HEK293 (cell line): ENCODE measurements at regions not wholly inside any gene's neighbourhood (a gene's known extent, or its start where the extent isn't known, plus 50 kb on each side); places are given as distances from the start of the nearest gene placed in this dataset.

Source experiments
- CTCF ChIA-PET: fragments of 350-600 bp; formaldehyde crosslinking; extraction: SDS; loops from one replicate; lab custom pipeline; 2021; ENCODE audit warnings: antibody characterized with exemption; lab: Yijun Ruan, JAX
- POLR2A ChIA-PET: fragments of 300-600 bp; formaldehyde crosslinking; extraction: SDS; loops from one replicate; lab custom pipeline; 2020; ENCODE audit warnings: antibody characterized with exemption, inconsistent platforms; lab: Yijun Ruan, JAX
- H3K27ac ChIP-seq: fragments of 200-500 bp; sonication (Bioruptor generic); 2 replicates; pipeline ENCODE4 v1.5.1; 2014; ENCODE audit warnings: low read depth, low read length, control low read depth, inconsistent platforms; ENCODE audit errors: extremely low read depth
- H3K36me3 ChIP-seq, 2 experiments: fragments of 200-500 bp in 1 of 2; sonication (Bioruptor generic) in 1 of 2; 1 replicate in 1 of 2; 2 replicates in 1 of 2; pipeline ENCODE4 v1.5.1; 2014 to 2017; ENCODE audit warnings: inconsistent platforms in 2 of 2, low read length in 2 of 2; ENCODE audit not compliant: control insufficient read depth in 2 of 2, insufficient read depth in 1 of 2
- H3K4me1 ChIP-seq: fragments of 200-500 bp; sonication (Bioruptor generic); 2 replicates; pipeline ENCODE4 v1.5.1; 2014; ENCODE audit warnings: mild to moderate bottlenecking, low read length, inconsistent platforms; ENCODE audit not compliant: control insufficient read depth, insufficient read depth
- H3K4me3 ChIP-seq: 2 replicates; pipeline ENCODE4 v1.5.1; 2011; ENCODE audit warnings: low read depth, mild to moderate bottlenecking, control low read depth, low read length, moderate library complexity
- H3K9me3 ChIP-seq: fragments of 200-500 bp; sonication (Bioruptor generic); 2 replicates; pipeline ENCODE4 v1.5.1; 2014; ENCODE audit warnings: low read depth, low read length, inconsistent platforms; ENCODE audit not compliant: control insufficient read depth, insufficient read depth
- BCL11B ChIP-seq: fragments of 450-650 bp; formaldehyde crosslinking; IDR thresholded peaks from 2 replicates; pipeline ENCODE4 v1.5.1; 2016; ENCODE audit warnings: low read depth, missing biosample characterization, missing genetic modification characterization
- ELK4 ChIP-seq: IDR thresholded peaks from 2 replicates; pipeline ENCODE4 v1.6.1; 2011; ENCODE audit warnings: mild to moderate bottlenecking, low read depth, low read length, borderline replicate concordance
- KLF1 ChIP-seq: fragments of 450-650 bp; formaldehyde crosslinking; IDR thresholded peaks from 2 replicates; pipeline ENCODE4 v1.5.1; 2016; ENCODE audit warnings: missing biosample characterization, missing genetic modification characterization
- OSR2 ChIP-seq: fragments of 450-650 bp; formaldehyde crosslinking; IDR thresholded peaks from 2 replicates; pipeline ENCODE4 v1.5.1; 2016; ENCODE audit warnings: missing biosample characterization, missing genetic modification characterization
- OVOL3 ChIP-seq: fragments of 450-650 bp; formaldehyde crosslinking; IDR thresholded peaks from 2 replicates; pipeline ENCODE4 v1.5.1; 2016; ENCODE audit warnings: missing biosample characterization, missing genetic modification characterization
- PBX3 ChIP-seq: sonication (generic); formaldehyde crosslinking; IDR thresholded peaks from 2 replicates; pipeline ENCODE4 v1.8.1; 2022; ENCODE audit warnings: mild to moderate bottlenecking, moderate library complexity, missing genetic modification reagents
- SCRT2 ChIP-seq: fragments of 450-650 bp; formaldehyde crosslinking; IDR thresholded peaks from 2 replicates; pipeline ENCODE4 v1.5.1; 2016; ENCODE audit warnings: missing biosample characterization, missing genetic modification characterization
- SP7 ChIP-seq: fragments of 450-650 bp; formaldehyde crosslinking; IDR thresholded peaks from 2 replicates; pipeline ENCODE4 v1.5.1; 2016; ENCODE audit warnings: missing biosample characterization, missing genetic modification characterization
- YY1 ChIP-seq: fragments of 450-650 bp; formaldehyde crosslinking; IDR thresholded peaks from 2 replicates; pipeline ENCODE4 v1.5.1; 2018; ENCODE audit warnings: missing biosample characterization, missing genetic modification characterization
- YY2 ChIP-seq: fragments of 450-650 bp; formaldehyde crosslinking; IDR thresholded peaks from 2 replicates; pipeline ENCODE4 v1.5.1; 2016; ENCODE audit warnings: missing biosample characterization, missing genetic modification characterization
- ZBTB1 ChIP-seq: fragments of 450-650 bp; formaldehyde crosslinking; IDR thresholded peaks from 2 replicates; pipeline ENCODE4 v1.5.1; 2016; ENCODE audit warnings: missing biosample characterization, missing genetic modification characterization
- ZNF114 ChIP-seq: fragments of 450-650 bp; formaldehyde crosslinking; IDR thresholded peaks from 2 replicates; pipeline ENCODE4 v1.5.0; 2017; ENCODE audit warnings: missing biosample characterization, missing genetic modification characterization
- ZNF133 ChIP-seq: fragments of 450-650 bp; formaldehyde crosslinking; IDR thresholded peaks from 2 replicates; pipeline ENCODE4 v1.5.1; 2016; ENCODE audit warnings: missing biosample characterization, missing genetic modification characterization
- ZNF391 ChIP-seq: fragments of 450-650 bp; formaldehyde crosslinking; IDR thresholded peaks from 2 replicates; pipeline ENCODE4 v1.5.1; 2016; ENCODE audit warnings: low read depth, missing biosample characterization, missing genetic modification characterization, borderline replicate concordance
- ZNF423 ChIP-seq: fragments of 450-650 bp; formaldehyde crosslinking; IDR thresholded peaks from 2 replicates; pipeline ENCODE4 v1.5.1; 2016; ENCODE audit warnings: missing biosample characterization, missing genetic modification characterization
- ZNF501 ChIP-seq: fragments of 450-650 bp; formaldehyde crosslinking; IDR thresholded peaks from 2 replicates; pipeline ENCODE4 v1.5.1; 2016; ENCODE audit warnings: missing biosample characterization, missing genetic modification characterization
- ZNF549 ChIP-seq: fragments of 450-650 bp; IDR thresholded peaks from 2 replicates; pipeline ENCODE4 v1.5.1; 2018; ENCODE audit warnings: missing biosample characterization, missing genetic modification characterization, mild to moderate bottlenecking, inconsistent platforms, moderate library complexity
- ZNF571 ChIP-seq: fragments of 450-650 bp; formaldehyde crosslinking; IDR thresholded peaks from 2 replicates; pipeline ENCODE4 v1.5.0; 2017; ENCODE audit warnings: missing biosample characterization, missing genetic modification characterization
- ZNF580 ChIP-seq: fragments of 450-650 bp; formaldehyde crosslinking; IDR thresholded peaks from 2 replicates; pipeline ENCODE4 v1.5.1; 2016; ENCODE audit warnings: missing biosample characterization, missing genetic modification characterization
- ZNF621 ChIP-seq: fragments of 450-650 bp; formaldehyde crosslinking; IDR thresholded peaks from 2 replicates; pipeline ENCODE4 v1.5.1; 2017; ENCODE audit warnings: missing biosample characterization, missing genetic modification characterization
- ZNF76 ChIP-seq: fragments of 450-650 bp; formaldehyde crosslinking; IDR thresholded peaks from 2 replicates; pipeline ENCODE4; 2016; ENCODE audit warnings: low read depth, missing biosample characterization, missing genetic modification characterization, borderline replicate concordance
- TF ChIP-seq, protein P1 (sequence below): fragments of 450-650 bp; formaldehyde crosslinking; IDR thresholded peaks from 2 replicates; pipeline ENCODE4 v1.5.1; 2016; ENCODE audit warnings: missing biosample characterization, missing genetic modification characterization
- TF ChIP-seq, protein P2 (sequence below): fragments of 450-650 bp; formaldehyde crosslinking; IDR thresholded peaks from 2 replicates; pipeline ENCODE4 v1.5.1; 2016; ENCODE audit warnings: missing biosample characterization, missing genetic modification characterization
- TF ChIP-seq, protein P3 (sequence below): fragments of 450-650 bp; formaldehyde crosslinking; IDR thresholded peaks from 2 replicates; pipeline ENCODE4 v1.5.1; 2017; ENCODE audit warnings: missing biosample characterization, missing genetic modification characterization

- TF ChIP-seq ZNF549 (tag by site-specific recombination) (no peak), ZNF423 (tag by site-specific recombination) (no peak), ZNF580 (tag by site-specific recombination) (no peak), OSR2 (tag by site-specific recombination) (no peak), ZNF391 (no peak), ZNF114 (no peak), SP7 (tag by site-specific recombination) (no peak), KLF1 (tag by site-specific recombination) (no peak), PBX3 (no peak), SCRT2 (tag by site-specific recombination) (no peak), ZNF501 (no peak), YY2 (tag by site-specific recombination) (no peak), YY1 (tag by site-specific recombination) (no peak)
- TF ChIP-seq, protein P1, sequence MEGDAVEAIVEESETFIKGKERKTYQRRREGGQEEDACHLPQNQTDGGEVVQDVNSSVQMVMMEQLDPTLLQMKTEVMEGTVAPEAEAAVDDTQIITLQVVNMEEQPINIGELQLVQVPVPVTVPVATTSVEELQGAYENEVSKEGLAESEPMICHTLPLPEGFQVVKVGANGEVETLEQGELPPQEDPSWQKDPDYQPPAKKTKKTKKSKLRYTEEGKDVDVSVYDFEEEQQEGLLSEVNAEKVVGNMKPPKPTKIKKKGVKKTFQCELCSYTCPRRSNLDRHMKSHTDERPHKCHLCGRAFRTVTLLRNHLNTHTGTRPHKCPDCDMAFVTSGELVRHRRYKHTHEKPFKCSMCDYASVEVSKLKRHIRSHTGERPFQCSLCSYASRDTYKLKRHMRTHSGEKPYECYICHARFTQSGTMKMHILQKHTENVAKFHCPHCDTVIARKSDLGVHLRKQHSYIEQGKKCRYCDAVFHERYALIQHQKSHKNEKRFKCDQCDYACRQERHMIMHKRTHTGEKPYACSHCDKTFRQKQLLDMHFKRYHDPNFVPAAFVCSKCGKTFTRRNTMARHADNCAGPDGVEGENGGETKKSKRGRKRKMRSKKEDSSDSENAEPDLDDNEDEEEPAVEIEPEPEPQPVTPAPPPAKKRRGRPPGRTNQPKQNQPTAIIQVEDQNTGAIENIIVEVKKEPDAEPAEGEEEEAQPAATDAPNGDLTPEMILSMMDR: no peak
- TF ChIP-seq, protein P2, sequence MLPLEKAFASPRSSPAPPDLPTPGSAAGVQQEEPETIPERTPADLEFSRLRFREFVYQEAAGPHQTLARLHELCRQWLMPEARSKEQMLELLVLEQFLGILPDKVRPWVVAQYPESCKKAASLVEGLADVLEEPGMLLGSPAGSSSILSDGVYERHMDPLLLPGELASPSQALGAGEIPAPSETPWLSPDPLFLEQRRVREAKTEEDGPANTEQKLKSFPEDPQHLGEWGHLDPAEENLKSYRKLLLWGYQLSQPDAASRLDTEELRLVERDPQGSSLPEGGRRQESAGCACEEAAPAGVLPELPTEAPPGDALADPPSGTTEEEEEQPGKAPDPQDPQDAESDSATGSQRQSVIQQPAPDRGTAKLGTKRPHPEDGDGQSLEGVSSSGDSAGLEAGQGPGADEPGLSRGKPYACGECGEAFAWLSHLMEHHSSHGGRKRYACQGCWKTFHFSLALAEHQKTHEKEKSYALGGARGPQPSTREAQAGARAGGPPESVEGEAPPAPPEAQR (tag by site-specific recombination): no peak
- TF ChIP-seq, protein P3, sequence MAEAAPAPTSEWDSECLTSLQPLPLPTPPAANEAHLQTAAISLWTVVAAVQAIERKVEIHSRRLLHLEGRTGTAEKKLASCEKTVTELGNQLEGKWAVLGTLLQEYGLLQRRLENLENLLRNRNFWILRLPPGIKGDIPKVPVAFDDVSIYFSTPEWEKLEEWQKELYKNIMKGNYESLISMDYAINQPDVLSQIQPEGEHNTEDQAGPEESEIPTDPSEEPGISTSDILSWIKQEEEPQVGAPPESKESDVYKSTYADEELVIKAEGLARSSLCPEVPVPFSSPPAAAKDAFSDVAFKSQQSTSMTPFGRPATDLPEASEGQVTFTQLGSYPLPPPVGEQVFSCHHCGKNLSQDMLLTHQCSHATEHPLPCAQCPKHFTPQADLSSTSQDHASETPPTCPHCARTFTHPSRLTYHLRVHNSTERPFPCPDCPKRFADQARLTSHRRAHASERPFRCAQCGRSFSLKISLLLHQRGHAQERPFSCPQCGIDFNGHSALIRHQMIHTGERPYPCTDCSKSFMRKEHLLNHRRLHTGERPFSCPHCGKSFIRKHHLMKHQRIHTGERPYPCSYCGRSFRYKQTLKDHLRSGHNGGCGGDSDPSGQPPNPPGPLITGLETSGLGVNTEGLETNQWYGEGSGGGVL (tag by site-specific recombination): no peak
- TF ChIP-seq, all 188 proteins: peak for 0
- Histone ChIP-seq H3K27ac (no peak overlapping the region), H3K4me3 (no peak overlapping the region), H3K36me3 (no peaks in the 10 kb centered on the region), H3K9me3 (no peaks in the 10 kb centered on the region), H3K4me1 (peaks cover 1% of the 10 kb centered on the region)
- POLR2A ChIA-PET: no interaction called here
- CTCF ChIA-PET: interaction anchor here (0.6 to 1.1 kb wide), 2 partner anchors 507 to 707 kb away, joined by 3 to 5 read pairs; no protein-coding TSS in a partner anchor
These were observed 667.8 kb upstream of the USP24 start for GRCh38 chr1:55882931-55883330.

DNA sequence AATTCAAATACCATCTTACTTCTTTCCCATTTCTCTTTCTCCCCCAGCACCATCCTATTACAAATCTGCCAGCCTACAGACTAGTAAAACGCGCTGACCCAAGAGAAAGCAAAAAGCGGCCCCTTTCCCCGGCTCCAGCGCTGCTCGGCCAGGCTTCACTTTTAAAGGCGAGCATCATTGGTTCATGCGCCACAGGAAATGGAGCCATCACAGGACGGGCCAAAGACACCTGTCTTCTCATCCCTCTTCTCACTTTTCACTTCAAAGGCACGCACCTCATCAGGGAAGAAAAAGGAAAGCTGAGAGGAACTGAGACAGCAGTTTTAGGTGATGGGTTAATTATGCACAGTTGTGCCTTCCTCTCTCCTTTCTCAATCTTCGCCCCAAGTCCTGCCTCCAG is 664.2 kb upstream of the USP24 start:
- ChIA-PET POLR2A (no interaction called here), CTCF (interaction anchor here (0.6 kb wide), 1 partner anchor 21 kb away, joined by 3 read pairs; no protein-coding TSS in a partner anchor)
- no peak overlapping the region for H3K4me3 ChIP-seq
- TF ChIP-seq ZBTB1 (tag by site-specific recombination) (no peak), PBX3 (no peak), OVOL3 (no peak), ZNF76 (tag by site-specific recombination) (no peak), BCL11B (tag by site-specific recombination) (no peak), ZNF133 (tag by site-specific recombination) (no peak), ELK4 (no peak), ZNF571 (tag by site-specific recombination) (no peak), ZNF621 (tag by site-specific recombination) (no peak)
- TF ChIP-seq, protein P1: no peak

More for the DNA sequence above, 664.2 kb upstream of the USP24 start:
- peaks cover 4% of the 10 kb centered on the region for H3K4me1 ChIP-seq
- no peaks in the 10 kb centered on the region for H3K36me3 ChIP-seq
- no peak overlapping the region for H3K27ac ChIP-seq
- H3K9me3 ChIP-seq: no peaks in the 10 kb centered on the region
